Endodermal cell (in vitro differentiated cells): ENCODE measurements at regions not wholly inside any gene's neighbourhood (a gene's known extent, or its start where the extent isn't known, plus 50 kb on each side); places are given as distances from the start of the nearest gene placed in this dataset.

ENCODE experiments used
- DNase-seq: peaks from one replicate; pipeline ENCODE4 v3.0.0-alpha.2; 2017
- H3K27ac ChIP-seq: 2 replicates; pipeline ENCODE4 v1.5.1; 2013; ENCODE audit warnings: mild to moderate bottlenecking, low read depth, low read length, moderate library complexity
- H3K27me3 ChIP-seq: 2 replicates; pipeline ENCODE4 v1.6.1; 2013; ENCODE audit warnings: mild to moderate bottlenecking, low read length, moderate library complexity; ENCODE audit not compliant: insufficient read depth, control insufficient read depth, poor library complexity, severe bottlenecking
- H3K36me3 ChIP-seq: 2 replicates; pipeline ENCODE4 v1.7.0; 2013; ENCODE audit warnings: mild to moderate bottlenecking, low read length, moderate library complexity; ENCODE audit not compliant: control insufficient read depth, insufficient read depth
- H3K4me1 ChIP-seq: one replicate; pipeline ENCODE4 v1.7.0; 2013; ENCODE audit warnings: low read length; ENCODE audit not compliant: control insufficient read depth, insufficient read depth
- H3K4me3 ChIP-seq: 2 replicates; pipeline ENCODE4 v1.5.1; 2013; ENCODE audit warnings: mild to moderate bottlenecking, low read length, moderate library complexity
- H3K9ac ChIP-seq: 2 replicates; pipeline ENCODE4 v1.6.1; 2013; ENCODE audit warnings: mild to moderate bottlenecking, low read length, moderate library complexity; ENCODE audit not compliant: poor library complexity, severe bottlenecking; ENCODE audit errors: extremely low read depth
- H3K9me3 ChIP-seq: 2 replicates; pipeline ENCODE4 v1.6.1; 2013; ENCODE audit warnings: mild to moderate bottlenecking, low read length, moderate library complexity; ENCODE audit not compliant: control insufficient read depth
- H3K27ac Mint-ChIP-seq: 2 replicates; pipeline ENCODE4 v1.8.0; 2020; ENCODE audit warnings: mixed read lengths
- H3K27me3 Mint-ChIP-seq: 2 replicates; pipeline ENCODE4 v1.8.0; 2021; ENCODE audit warnings: mild to moderate bottlenecking, mixed read lengths; ENCODE audit not compliant: insufficient read depth
- H3K36me3 Mint-ChIP-seq: 2 replicates; pipeline ENCODE4 v1.8.0; 2020; ENCODE audit warnings: low read depth, mixed read lengths
- H3K4me1 Mint-ChIP-seq: 2 replicates; pipeline ENCODE4 v1.8.0; 2020; ENCODE audit warnings: mixed read lengths
- H3K4me3 Mint-ChIP-seq: 2 replicates; pipeline ENCODE4 v1.8.0; 2020; ENCODE audit warnings: mild to moderate bottlenecking, moderate library complexity, mixed read lengths
- H3K9me3 Mint-ChIP-seq: 2 replicates; pipeline ENCODE4 v1.8.0; 2020; ENCODE audit warnings: mild to moderate bottlenecking, mixed read lengths
- CTCF ChIP-seq: fragments of 200-600 bp; sonication (generic); conservative IDR thresholded peaks from 2 replicates; pipeline ENCODE4 v1.5.0; 2021; ENCODE audit warnings: antibody characterized with exemption, mild to moderate bottlenecking
- WGBS, 2 experiments: methylation state at CpG; one replicate each; pipeline versions ENCODE4 v1.1.5 to v1.1.7; 2013; ENCODE audit warnings: missing lambda C conversion rate in 2 of 2, mixed read lengths in 1 of 2; ENCODE audit not compliant: insufficient coverage in 1 of 2, insufficient read length in 1 of 2; 5-methylcytosine and 5-hydroxymethylcytosine counted together

- H3K4me1 ChIP-seq: peaks cover 3% of the 10 kb centered on the region
- H3K27me3 ChIP-seq: no peaks in the 10 kb centered on the region
- no peaks in the 10 kb centered on the region for H3K9me3 ChIP-seq
- Mint-ChIP-seq H3K27me3 (peaks cover 4% of the 10 kb centered on the region), H3K9me3 (no peaks in the 10 kb centered on the region), H3K27ac (no peak overlapping the region), H3K36me3 (no peaks in the 10 kb centered on the region), H3K4me1 (peaks cover 9% of the 10 kb centered on the region), H3K4me3 (no peak overlapping the region)
- no peak overlapping the region for H3K27ac ChIP-seq
- H3K36me3 ChIP-seq: no peaks in the 10 kb centered on the region
- H3K4me3 ChIP-seq: no peak overlapping the region
- H3K9ac ChIP-seq: no peak overlapping the region
- no peak for DNase-seq
- 48 to 64% methylated on average over 9 to 10 of the region's 10 CpGs for WGBS, 2 experiments
- TF ChIP-seq CTCF: no peak
These were observed 177.5 kb downstream of the SETD4 start for GRCh38 chr21:35882791-35883240.

DNA sequence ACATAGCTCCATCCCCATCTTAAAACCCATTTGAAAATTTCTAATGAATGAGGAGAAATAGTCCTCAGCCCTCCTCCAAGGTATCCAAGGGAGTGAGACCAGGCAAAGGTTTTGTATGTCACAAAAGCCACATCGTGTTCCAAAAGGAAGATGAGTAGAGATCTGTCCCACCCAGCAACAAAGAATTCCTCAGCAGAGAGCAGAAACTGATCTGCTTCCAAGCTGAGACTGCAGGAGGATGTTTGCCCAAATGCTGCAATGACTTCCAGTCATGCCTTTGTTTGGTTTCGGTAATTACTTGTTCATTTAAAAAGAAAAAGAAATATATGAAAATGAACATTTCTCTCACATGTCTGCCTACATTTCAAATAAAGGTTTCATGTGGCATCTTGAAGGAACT is 186.9 kb downstream of the SETD4 start:
- 57 to 90% methylated on average over 1 to 2 of the region's 2 CpGs for WGBS, 2 experiments
- Mint-ChIP-seq H3K4me1 (no peaks in the 10 kb centered on the region), H3K27ac (no peak overlapping the region), H3K36me3 (no peaks in the 10 kb centered on the region), H3K4me3 (no peak overlapping the region), H3K9me3 (peaks cover 2% of the 10 kb centered on the region), H3K27me3 (peaks cover 6% of the 10 kb centered on the region)
- Histone ChIP-seq H3K9me3 (peaks cover 4% of the 10 kb centered on the region), H3K36me3 (no peaks in the 10 kb centered on the region), H3K9ac (no peak overlapping the region), H3K27ac (no peak overlapping the region), H3K27me3 (no peaks in the 10 kb centered on the region), H3K4me1 (peaks cover 2% of the 10 kb centered on the region), H3K4me3 (no peak overlapping the region)
- TF ChIP-seq CTCF: no peak
- no peak for DNase-seq

DNA sequence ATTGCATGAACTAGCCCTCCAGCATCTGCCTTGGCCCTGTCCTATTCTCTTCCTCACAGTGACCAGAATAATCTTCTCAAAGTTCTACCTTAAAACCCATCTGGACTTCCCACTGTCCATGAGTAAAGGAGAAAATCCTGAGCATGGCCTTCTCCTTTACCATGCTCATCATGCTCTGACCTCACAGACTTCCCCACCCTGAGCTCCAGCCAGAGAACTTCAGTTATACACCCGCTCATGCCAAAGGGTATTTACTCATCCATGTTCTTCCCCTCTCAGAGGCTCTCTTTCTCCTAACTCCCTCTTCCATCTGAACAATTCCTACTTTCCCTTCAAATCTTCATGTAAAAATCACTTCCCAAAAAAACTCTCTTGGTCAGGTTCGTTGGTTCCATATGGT is 188.4 kb downstream of the SETD4 start:
- 85 to 86% methylated on average over 2 of the region's 2 CpGs for WGBS, 2 experiments

More for the DNA sequence above, 188.4 kb downstream of the SETD4 start:
- no peak overlapping the region for H3K4me3 Mint-ChIP-seq
- no peak overlapping the region for H3K9ac ChIP-seq
- DNase-seq: no peak
- H3K9me3 Mint-ChIP-seq: peaks cover 5% of the 10 kb centered on the region
- H3K27ac ChIP-seq: no peak overlapping the region
- H3K36me3 ChIP-seq: no peaks in the 10 kb centered on the region
- H3K27me3 ChIP-seq: no peaks in the 10 kb centered on the region
- no peak overlapping the region for H3K4me3 ChIP-seq
- TF ChIP-seq CTCF: no peak
- peaks cover 2% of the 10 kb centered on the region for H3K4me1 ChIP-seq
- no peaks in the 10 kb centered on the region for H3K36me3 Mint-ChIP-seq
- H3K27me3 Mint-ChIP-seq: peaks cover 6% of the 10 kb centered on the region
- peaks cover 4% of the 10 kb centered on the region for H3K9me3 ChIP-seq
- H3K4me1 Mint-ChIP-seq: no peaks in the 10 kb centered on the region
- no peak overlapping the region for H3K27ac Mint-ChIP-seq
